ENCODE measurements at regions not wholly inside any gene's neighbourhood (a gene's known extent, or its start where the extent isn't known, plus 50 kb on each side); places are given as distances from the start of the nearest gene placed in this dataset.
A peak's percentile ranks its signal among the peaks of the same experiment; 100 is the strongest.

DNA sequence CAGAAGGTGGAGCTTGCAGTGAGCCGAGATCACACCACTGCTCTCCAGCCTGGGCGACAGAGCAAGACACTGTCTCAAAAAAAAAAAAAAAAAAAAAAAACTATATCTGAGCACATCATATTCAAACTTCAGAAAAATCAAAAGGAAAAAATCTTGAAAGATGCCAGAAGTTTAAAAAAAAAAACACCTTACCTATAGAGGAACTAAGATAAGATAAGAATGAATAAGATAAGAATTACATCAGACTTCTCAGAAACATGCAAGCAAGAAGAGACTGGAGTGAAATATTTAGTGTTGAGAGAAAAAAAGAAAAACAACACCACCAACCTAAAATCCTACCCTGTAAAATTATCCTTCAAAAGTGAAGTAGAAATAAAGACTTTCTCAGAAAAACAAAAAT is 116.8 kb upstream of the ARID1B start:
- Histone ChIP-seq H3K27me3 (ENCODE audit: insufficient read depth, low read length) (peaks cover 4% of the 10 kb centered on the region; the same call in 1 of the 2 replicates), H2AFZ (ENCODE audit: low read length, unreplicated experiment) (no peak overlapping the region), H3K4me1 (ENCODE audit: control insufficient read depth, insufficient read depth, low read length, unreplicated experiment) (peaks cover 4% of the 10 kb centered on the region), H3K36me3 (ENCODE audit: insufficient read depth, low read length) (no peaks in the 10 kb centered on the region), H3K4me3 (ENCODE audit: low read depth, low read length) (no peak overlapping the region), H3K27ac (ENCODE audit: low read depth, low read length) (no peak overlapping the region), H3K79me2 (ENCODE audit: control insufficient read depth, insufficient read depth, low read length, unreplicated experiment) (no peaks in the 10 kb centered on the region)

GRCh38 chr6:156659822-156660198 is 117.4 kb upstream of the ARID1B start:
- Histone ChIP-seq H3K27me3 (ENCODE audit: insufficient read depth, low read length) (peaks cover 4% of the 10 kb centered on the region; the same call in 1 of the 2 replicates), H2AFZ (ENCODE audit: low read length, unreplicated experiment) (no peak overlapping the region), H3K36me3 (ENCODE audit: insufficient read depth, low read length) (no peaks in the 10 kb centered on the region), H3K27ac (ENCODE audit: low read depth, low read length) (no peak overlapping the region), H3K4me1 (ENCODE audit: control insufficient read depth, insufficient read depth, low read length, unreplicated experiment) (peaks cover 4% of the 10 kb centered on the region), H3K79me2 (ENCODE audit: control insufficient read depth, insufficient read depth, low read length, unreplicated experiment) (no peaks in the 10 kb centered on the region), H3K4me3 (ENCODE audit: low read depth, low read length) (no peak overlapping the region)

DNA sequence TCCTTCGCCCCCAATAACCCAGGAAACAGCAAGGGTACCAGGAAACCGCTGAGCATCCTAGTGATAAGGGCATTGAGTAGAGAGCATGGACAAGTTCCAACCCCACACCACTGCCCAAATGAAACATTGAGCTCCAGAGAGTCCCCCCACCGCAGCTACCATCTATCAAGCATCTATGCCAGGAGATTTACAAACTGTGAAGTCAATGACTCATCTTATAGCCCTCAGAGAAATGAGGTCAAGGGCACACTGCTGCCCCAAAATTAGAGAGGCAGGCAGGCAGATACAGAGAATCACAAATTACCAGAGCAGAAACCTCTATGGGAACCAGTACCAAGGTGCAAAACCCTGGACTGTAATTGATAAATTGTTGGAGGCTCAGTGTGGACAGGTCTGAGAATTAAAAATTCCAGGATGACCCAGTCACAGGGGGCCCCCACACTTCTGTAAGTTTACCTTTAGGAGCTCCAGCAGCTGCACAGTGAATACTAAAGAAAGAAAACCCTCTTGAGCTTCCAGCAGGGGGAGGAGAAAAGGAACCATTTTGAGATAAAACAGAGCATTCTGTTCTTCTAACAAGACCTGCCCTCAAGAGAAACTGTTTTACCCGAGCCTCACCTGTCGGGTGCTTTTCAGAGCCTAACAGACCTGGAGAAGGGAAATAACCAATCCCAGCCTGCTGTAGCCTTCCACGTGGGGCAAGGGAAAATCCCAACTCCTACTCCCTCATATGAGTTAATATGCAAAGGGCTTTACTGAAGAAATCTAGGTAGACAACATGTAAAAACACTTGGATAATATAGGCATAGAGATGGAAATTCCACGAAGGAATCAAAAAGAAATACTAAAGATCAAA is 118.0 kb upstream of the ARID1B start:
- peaks cover 9% of the 10 kb centered on the region; the same call in 1 of the 2 replicates for H3K27me3 ChIP-seq (ENCODE audit: insufficient read depth, low read length)
- no peaks in the 10 kb centered on the region for H3K36me3 ChIP-seq (ENCODE audit: insufficient read depth, low read length)
- no peak overlapping the region for H3K4me3 ChIP-seq (ENCODE audit: low read depth, low read length)
- H3K27ac ChIP-seq (ENCODE audit: low read depth, low read length) = no peak overlapping the region
- peaks cover 4% of the 10 kb centered on the region for H3K4me1 ChIP-seq (ENCODE audit: control insufficient read depth, insufficient read depth, low read length, unreplicated experiment)
- H2AFZ ChIP-seq (ENCODE audit: low read length, unreplicated experiment) = no peak overlapping the region
- H3K79me2 ChIP-seq (ENCODE audit: control insufficient read depth, insufficient read depth, low read length, unreplicated experiment) = no peaks in the 10 kb centered on the region

GRCh38 chr6:156658186-156658965 is 118.8 kb upstream of the ARID1B start:
- no peak overlapping the region for H3K27ac ChIP-seq (ENCODE audit: low read depth, low read length)
- H3K36me3 ChIP-seq (ENCODE audit: insufficient read depth, low read length) = no peaks in the 10 kb centered on the region
- H3K4me3 ChIP-seq (ENCODE audit: low read depth, low read length) = peak overlapping the region; percentile 19; the same call in 1 of the 2 replicates
- H3K4me1 ChIP-seq (ENCODE audit: control insufficient read depth, insufficient read depth, low read length, unreplicated experiment) = peaks cover 4% of the 10 kb centered on the region
- no peaks in the 10 kb centered on the region for H3K79me2 ChIP-seq (ENCODE audit: control insufficient read depth, insufficient read depth, low read length, unreplicated experiment)
- H3K27me3 ChIP-seq (ENCODE audit: insufficient read depth, low read length) = peaks cover 5% of the 10 kb centered on the region; the same call in 1 of the 2 replicates
- no peak overlapping the region for H2AFZ ChIP-seq (ENCODE audit: low read length, unreplicated experiment)

GRCh38 chr6:156657296-156657695 is 119.9 kb upstream of the ARID1B start:
- no peaks in the 10 kb centered on the region for H3K79me2 ChIP-seq (ENCODE audit: control insufficient read depth, insufficient read depth, low read length, unreplicated experiment)
- H3K27ac ChIP-seq (ENCODE audit: low read depth, low read length) = no peak overlapping the region
- H3K4me3 ChIP-seq (ENCODE audit: low read depth, low read length) = no peak overlapping the region
- no peak overlapping the region for H2AFZ ChIP-seq (ENCODE audit: low read length, unreplicated experiment)
- H3K4me1 ChIP-seq (ENCODE audit: control insufficient read depth, insufficient read depth, low read length, unreplicated experiment) = peaks cover 4% of the 10 kb centered on the region
- peaks cover 8% of the 10 kb centered on the region; the same call in 1 of the 2 replicates for H3K27me3 ChIP-seq (ENCODE audit: insufficient read depth, low read length)
- no peaks in the 10 kb centered on the region for H3K36me3 ChIP-seq (ENCODE audit: insufficient read depth, low read length)

DNA sequence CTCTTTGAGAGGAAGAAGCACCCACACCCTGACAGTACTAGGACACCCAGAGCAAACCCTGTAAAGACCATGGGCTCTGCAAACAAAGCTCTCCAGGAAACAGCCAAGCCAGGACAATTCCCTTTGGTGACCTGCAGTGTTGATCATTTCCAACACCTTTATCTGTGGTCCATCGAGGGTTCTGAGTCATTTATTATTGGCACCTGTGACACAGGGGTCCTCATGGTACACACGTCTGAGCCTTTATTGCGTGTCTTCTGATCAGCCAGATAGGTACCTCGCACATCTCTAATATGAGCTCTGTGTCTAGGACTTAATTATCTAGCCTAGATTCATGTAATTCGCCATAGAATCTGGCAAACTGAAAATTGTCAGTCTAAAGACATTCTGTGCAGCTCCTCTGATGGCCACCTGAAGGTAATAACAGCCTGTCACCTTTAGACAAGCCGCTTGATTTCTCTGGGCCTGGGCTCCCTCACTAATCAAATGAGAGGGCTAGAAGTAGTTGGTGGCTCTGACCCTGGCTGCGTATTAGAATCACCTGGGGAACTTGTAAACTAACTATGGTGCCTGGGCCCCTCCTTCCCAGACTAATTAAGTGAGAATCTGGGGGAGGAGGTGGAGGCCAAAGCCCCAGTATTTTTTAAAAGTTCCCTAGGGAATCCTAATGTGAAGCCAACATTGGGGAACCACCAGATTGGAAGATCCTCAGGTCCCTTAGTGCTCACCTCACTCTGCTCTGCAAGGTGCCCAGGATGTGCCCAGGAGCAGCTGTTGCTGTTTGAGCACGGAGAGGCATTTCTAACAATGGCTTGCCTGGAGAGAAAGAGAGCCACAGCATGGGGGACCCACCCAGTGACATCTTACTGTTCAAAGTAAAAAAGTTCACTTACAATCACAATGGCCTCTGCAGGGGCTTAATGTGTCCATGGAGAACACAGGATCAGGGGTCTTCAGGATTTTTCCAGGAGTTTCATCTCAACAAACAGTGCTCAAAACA is 122.0 kb upstream of the ARID1B start:
- H2AFZ ChIP-seq (ENCODE audit: low read length, unreplicated experiment) = no peak overlapping the region
- peaks cover 4% of the 10 kb centered on the region for H3K4me1 ChIP-seq (ENCODE audit: control insufficient read depth, insufficient read depth, low read length, unreplicated experiment)
- H3K27ac ChIP-seq (ENCODE audit: low read depth, low read length) = no peak overlapping the region
- no peaks in the 10 kb centered on the region for H3K36me3 ChIP-seq (ENCODE audit: insufficient read depth, low read length)
- H3K4me3 ChIP-seq (ENCODE audit: low read depth, low read length) = no peak overlapping the region
- peaks cover 8% of the 10 kb centered on the region for H3K27me3 ChIP-seq (ENCODE audit: insufficient read depth, low read length)
- H3K79me2 ChIP-seq (ENCODE audit: control insufficient read depth, insufficient read depth, low read length, unreplicated experiment) = no peaks in the 10 kb centered on the region

DNA sequence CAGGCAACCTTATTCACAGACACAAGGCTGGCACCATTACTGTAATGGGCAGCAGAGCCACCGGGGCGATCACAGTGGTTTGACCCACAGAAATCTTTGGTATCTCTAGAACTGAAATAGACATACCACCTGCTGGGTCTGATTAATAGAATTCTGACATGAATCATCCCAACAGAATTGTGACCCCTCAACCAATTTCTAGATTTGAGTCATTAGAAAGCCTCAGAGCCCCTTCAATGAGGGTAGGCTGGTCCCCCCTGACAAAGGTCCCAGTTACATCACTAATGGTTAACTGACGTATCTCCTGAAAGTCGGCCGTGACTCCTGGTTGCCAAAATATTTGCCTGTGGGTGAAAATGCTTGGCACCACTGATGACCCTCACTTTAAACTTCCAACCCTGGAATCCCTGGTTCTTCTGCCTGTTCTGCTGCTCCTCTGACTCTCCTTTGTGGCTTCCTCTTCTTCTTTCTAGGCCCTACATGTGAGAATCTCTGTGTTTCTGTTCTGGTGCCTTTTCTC is 124.9 kb upstream of the ARID1B start:
- Histone ChIP-seq H3K27me3 (ENCODE audit: insufficient read depth, low read length) (peaks cover 8% of the 10 kb centered on the region), H3K27ac (ENCODE audit: low read depth, low read length) (no peak overlapping the region), H3K4me1 (ENCODE audit: control insufficient read depth, insufficient read depth, low read length, unreplicated experiment) (no peaks in the 10 kb centered on the region), H3K36me3 (ENCODE audit: insufficient read depth, low read length) (no peaks in the 10 kb centered on the region), H3K4me3 (ENCODE audit: low read depth, low read length) (no peak overlapping the region), H3K79me2 (ENCODE audit: control insufficient read depth, insufficient read depth, low read length, unreplicated experiment) (no peaks in the 10 kb centered on the region), H2AFZ (ENCODE audit: low read length, unreplicated experiment) (no peak overlapping the region)

DNA sequence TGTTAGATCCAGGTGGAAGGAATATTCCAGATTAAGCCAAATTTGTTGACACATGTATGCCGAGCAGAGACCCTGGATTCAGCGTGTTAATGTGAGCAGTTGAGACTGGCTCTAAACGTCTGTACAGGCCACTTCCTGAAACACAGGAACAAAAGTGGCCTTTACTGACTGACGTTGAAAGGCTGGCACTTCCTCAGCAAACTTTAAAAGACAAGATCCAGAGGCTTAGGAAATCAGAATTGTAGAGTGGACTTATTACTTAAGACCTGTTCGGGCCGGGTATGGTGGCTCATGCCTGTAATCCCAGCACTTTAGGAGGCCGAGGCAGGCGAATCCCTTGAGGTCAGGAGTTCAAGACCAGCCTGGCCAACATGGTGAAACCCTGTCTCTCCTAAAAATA is 125.7 kb upstream of the ARID1B start:
- no peaks in the 10 kb centered on the region for H3K4me1 ChIP-seq (ENCODE audit: control insufficient read depth, insufficient read depth, low read length, unreplicated experiment)
- no peak overlapping the region for H3K4me3 ChIP-seq (ENCODE audit: low read depth, low read length)
- no peaks in the 10 kb centered on the region for H3K36me3 ChIP-seq (ENCODE audit: insufficient read depth, low read length)
- no peaks in the 10 kb centered on the region for H3K79me2 ChIP-seq (ENCODE audit: control insufficient read depth, insufficient read depth, low read length, unreplicated experiment)
- no peak overlapping the region for H2AFZ ChIP-seq (ENCODE audit: low read length, unreplicated experiment)
- peaks cover 8% of the 10 kb centered on the region for H3K27me3 ChIP-seq (ENCODE audit: insufficient read depth, low read length)
- no peak overlapping the region for H3K27ac ChIP-seq (ENCODE audit: low read depth, low read length)

DNA sequence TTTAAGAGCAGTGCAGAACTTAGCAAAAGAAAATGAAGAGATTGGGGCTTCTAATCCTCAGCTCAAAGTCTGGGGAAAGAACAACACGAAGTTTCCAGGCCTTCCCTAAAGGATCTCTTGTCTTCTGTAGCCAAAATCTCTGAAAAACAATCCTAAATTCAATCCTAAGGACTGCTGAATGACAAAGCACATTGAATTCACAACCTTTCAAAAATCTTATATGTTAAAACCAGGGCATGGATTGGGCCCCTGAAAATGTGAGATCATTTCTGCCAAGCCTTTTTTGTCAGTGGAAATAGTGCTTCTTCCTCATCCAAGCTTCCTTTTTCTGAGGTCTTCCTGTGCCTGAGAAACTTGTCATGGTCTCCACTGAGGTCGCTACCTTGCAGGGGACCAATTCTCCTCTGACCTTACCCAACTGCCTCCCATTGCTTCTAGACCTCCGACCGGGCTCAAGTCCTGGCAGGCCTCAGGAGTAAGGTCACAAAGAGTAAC is 126.2 kb upstream of the ARID1B start:
- Histone ChIP-seq H2AFZ (ENCODE audit: low read length, unreplicated experiment) (no peak overlapping the region), H3K4me1 (ENCODE audit: control insufficient read depth, insufficient read depth, low read length, unreplicated experiment) (no peaks in the 10 kb centered on the region), H3K27ac (ENCODE audit: low read depth, low read length) (no peak overlapping the region), H3K27me3 (ENCODE audit: insufficient read depth, low read length) (peaks cover 14% of the 10 kb centered on the region), H3K4me3 (ENCODE audit: low read depth, low read length) (no peak overlapping the region), H3K36me3 (ENCODE audit: insufficient read depth, low read length) (no peaks in the 10 kb centered on the region), H3K79me2 (ENCODE audit: control insufficient read depth, insufficient read depth, low read length, unreplicated experiment) (no peaks in the 10 kb centered on the region)

GRCh38 chr6:156648616-156649015 is 128.6 kb upstream of the ARID1B start:
- Histone ChIP-seq H3K79me2 (ENCODE audit: control insufficient read depth, insufficient read depth, low read length, unreplicated experiment) (no peaks in the 10 kb centered on the region), H3K36me3 (ENCODE audit: insufficient read depth, low read length) (no peaks in the 10 kb centered on the region), H2AFZ (ENCODE audit: low read length, unreplicated experiment) (no peak overlapping the region), H3K4me1 (ENCODE audit: control insufficient read depth, insufficient read depth, low read length, unreplicated experiment) (no peaks in the 10 kb centered on the region), H3K27ac (ENCODE audit: low read depth, low read length) (no peak overlapping the region), H3K27me3 (ENCODE audit: insufficient read depth, low read length) (peaks cover 20% of the 10 kb centered on the region), H3K4me3 (ENCODE audit: low read depth, low read length) (no peak overlapping the region)
